ENCODE measurements at regions not wholly inside any gene's neighbourhood (a gene's known extent, or its start where the extent isn't known, plus 50 kb on each side); places are given as distances from the start of the nearest gene placed in this dataset.

DNA sequence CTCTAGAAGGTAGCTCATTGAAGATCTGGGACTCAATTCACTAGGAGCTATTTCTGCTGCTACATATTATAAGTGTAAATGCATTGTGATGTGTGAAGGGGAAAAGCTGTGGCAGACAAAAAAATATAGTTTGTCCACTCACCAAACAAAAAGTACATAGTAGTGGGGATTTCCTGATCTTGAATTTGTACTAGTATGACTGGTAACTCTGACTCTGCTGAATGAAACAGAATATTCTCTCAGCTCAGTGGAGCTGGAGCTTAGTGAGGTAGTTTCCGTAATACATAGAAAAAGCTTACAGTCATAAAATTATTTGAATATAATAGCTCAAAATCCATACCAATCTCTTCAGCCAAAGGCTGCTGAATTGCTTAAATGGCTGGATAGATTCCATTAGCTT is 455.6 kb upstream of the CD180 start:
- TF ChIP-seq, protein P1, sequence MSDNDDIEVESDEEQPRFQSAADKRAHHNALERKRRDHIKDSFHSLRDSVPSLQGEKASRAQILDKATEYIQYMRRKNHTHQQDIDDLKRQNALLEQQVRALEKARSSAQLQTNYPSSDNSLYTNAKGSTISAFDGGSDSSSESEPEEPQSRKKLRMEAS (IDR thresholded peaks at IDR 0.05; ENCODE audit: low read depth) = no peak
- TF ChIP-seq CTCF (IDR thresholded peaks at IDR 0.05) (no peak), POLR2AphosphoS5 (IDR thresholded peaks at IDR 0.05; ENCODE audit: low read depth, low read length) (no peak), PBX3 (IDR thresholded peaks at IDR 0.05) (no peak), RCOR1 (IDR thresholded peaks at IDR 0.05; ENCODE audit: low read length) (no peak), EZH2phosphoT487 (IDR thresholded peaks at IDR 0.05; ENCODE audit: borderline replicate concordance, low read depth) (no peak), ELF1 (IDR thresholded peaks at IDR 0.05) (no peak)
- TF ChIP-seq, protein P2, sequence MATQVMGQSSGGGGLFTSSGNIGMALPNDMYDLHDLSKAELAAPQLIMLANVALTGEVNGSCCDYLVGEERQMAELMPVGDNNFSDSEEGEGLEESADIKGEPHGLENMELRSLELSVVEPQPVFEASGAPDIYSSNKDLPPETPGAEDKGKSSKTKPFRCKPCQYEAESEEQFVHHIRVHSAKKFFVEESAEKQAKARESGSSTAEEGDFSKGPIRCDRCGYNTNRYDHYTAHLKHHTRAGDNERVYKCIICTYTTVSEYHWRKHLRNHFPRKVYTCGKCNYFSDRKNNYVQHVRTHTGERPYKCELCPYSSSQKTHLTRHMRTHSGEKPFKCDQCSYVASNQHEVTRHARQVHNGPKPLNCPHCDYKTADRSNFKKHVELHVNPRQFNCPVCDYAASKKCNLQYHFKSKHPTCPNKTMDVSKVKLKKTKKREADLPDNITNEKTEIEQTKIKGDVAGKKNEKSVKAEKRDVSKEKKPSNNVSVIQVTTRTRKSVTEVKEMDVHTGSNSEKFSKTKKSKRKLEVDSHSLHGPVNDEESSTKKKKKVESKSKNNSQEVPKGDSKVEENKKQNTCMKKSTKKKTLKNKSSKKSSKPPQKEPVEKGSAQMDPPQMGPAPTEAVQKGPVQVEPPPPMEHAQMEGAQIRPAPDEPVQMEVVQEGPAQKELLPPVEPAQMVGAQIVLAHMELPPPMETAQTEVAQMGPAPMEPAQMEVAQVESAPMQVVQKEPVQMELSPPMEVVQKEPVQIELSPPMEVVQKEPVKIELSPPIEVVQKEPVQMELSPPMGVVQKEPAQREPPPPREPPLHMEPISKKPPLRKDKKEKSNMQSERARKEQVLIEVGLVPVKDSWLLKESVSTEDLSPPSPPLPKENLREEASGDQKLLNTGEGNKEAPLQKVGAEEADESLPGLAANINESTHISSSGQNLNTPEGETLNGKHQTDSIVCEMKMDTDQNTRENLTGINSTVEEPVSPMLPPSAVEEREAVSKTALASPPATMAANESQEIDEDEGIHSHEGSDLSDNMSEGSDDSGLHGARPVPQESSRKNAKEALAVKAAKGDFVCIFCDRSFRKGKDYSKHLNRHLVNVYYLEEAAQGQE (IDR thresholded peaks at IDR 0.05; ENCODE audit: low read depth, low read length) = no peak
